SU-DHL-6 (cell line): ENCODE measurements at regions not wholly inside any gene's neighbourhood (a gene's known extent, or its start where the extent isn't known, plus 50 kb on each side); places are given as distances from the start of the nearest gene placed in this dataset.

Experiments
- H2AFZ ChIP-seq: fragments of 200-600 bp; sonication (generic); 2 replicates; pipeline ENCODE4 v1.6.1; 2014; ENCODE audit warnings: low read depth, mild to moderate bottlenecking, moderate library complexity, mixed read lengths, antibody characterized with exemption, low read length; ENCODE audit not compliant: severe bottlenecking
- H3F3A ChIP-seq: fragments of 200-600 bp; shearing (Covaris generic); 2 replicates; pipeline ENCODE4 v1.6.0; 2016; ENCODE audit warnings: antibody characterized with exemption, mild to moderate bottlenecking; ENCODE audit not compliant: insufficient read depth
- H3K27ac ChIP-seq: fragments of 200-600 bp; sonication (generic); 2 replicates; pipeline ENCODE4 v1.5.1; 2016; ENCODE audit warnings: low read depth, mild to moderate bottlenecking, low read length, moderate library complexity, mixed read lengths
- H3K27me3 ChIP-seq: fragments of 200-600 bp; sonication (generic), shearing (Covaris generic); 2 replicates; pipeline ENCODE4 v1.6.0; 2014; ENCODE audit warnings: mild to moderate bottlenecking, low read length
- H3K36me3 ChIP-seq: fragments of 200-600 bp; sonication (generic); 2 replicates; pipeline ENCODE4 v1.6.1; 2014; ENCODE audit warnings: mild to moderate bottlenecking, low read length, mixed read lengths
- H3K4me2 ChIP-seq: fragments of 300-600, 200-600 bp; shearing (Covaris generic), sonication (generic); 2 replicates; pipeline ENCODE4 v1.6.0; 2014; ENCODE audit warnings: low read length, low read depth, mild to moderate bottlenecking; ENCODE audit not compliant: poor library complexity, severe bottlenecking
- H3K4me3 ChIP-seq: fragments of 200-600 bp; sonication (generic); 2 replicates; pipeline ENCODE4 v1.5.1; 2014; ENCODE audit warnings: antibody characterized with exemption, low read length, mild to moderate bottlenecking, mixed read lengths; ENCODE audit not compliant: insufficient read depth, poor library complexity, severe bottlenecking
- H3K79me2 ChIP-seq: fragments of 200-600 bp; sonication (generic); 2 replicates; pipeline ENCODE4 v1.6.1; 2014; ENCODE audit warnings: mild to moderate bottlenecking, low read length, moderate library complexity; ENCODE audit not compliant: insufficient read depth
- H3K9ac ChIP-seq: fragments of 200-600 bp; sonication (generic); 2 replicates; pipeline ENCODE4 v1.7.0; 2014; ENCODE audit warnings: mild to moderate bottlenecking, low read length
- H3K9me2 ChIP-seq: fragments of 200-600 bp; sonication (generic); replicated peaks from 2 replicates; pipeline ENCODE4 v1.6.1; 2014; ENCODE audit warnings: low read length; ENCODE audit not compliant: insufficient read depth
- H3K9me3 ChIP-seq: fragments of 200-600 bp; sonication (generic); 2 replicates; pipeline ENCODE4 v1.6.1; 2014; ENCODE audit warnings: low read length, mixed read lengths; ENCODE audit not compliant: insufficient read depth
- H4K20me1 ChIP-seq: fragments of 200-600 bp; sonication (generic); 2 replicates; pipeline ENCODE4 v1.6.1; 2014; ENCODE audit warnings: low read depth, mild to moderate bottlenecking, antibody characterized with exemption, low read length, moderate library complexity, mixed read lengths
- EZH2phosphoT487 ChIP-seq: fragments of 200-600 bp; sonication (generic), shearing (Covaris generic); conservative IDR thresholded peaks from 2 replicates; pipeline ENCODE4 v1.6.1; 2018; ENCODE audit warnings: mild to moderate bottlenecking, antibody characterized with exemption, low read length, moderate library complexity, mixed read lengths
- TF ChIP-seq, protein P1 (sequence below): fragments of 200-600 bp; sonication (generic); IDR thresholded peaks from one replicate; pipeline ENCODE4 v1.5.1; 2017; ENCODE audit warnings: antibody characterized with exemption, mild to moderate bottlenecking, low read length, moderate library complexity; ENCODE audit not compliant: insufficient read depth, poor library complexity, severe bottlenecking

GRCh38 chrX:148372925-148373324 is 127.5 kb upstream of the AFF2 start:
- H3K4me2 ChIP-seq: no peak overlapping the region

DNA sequence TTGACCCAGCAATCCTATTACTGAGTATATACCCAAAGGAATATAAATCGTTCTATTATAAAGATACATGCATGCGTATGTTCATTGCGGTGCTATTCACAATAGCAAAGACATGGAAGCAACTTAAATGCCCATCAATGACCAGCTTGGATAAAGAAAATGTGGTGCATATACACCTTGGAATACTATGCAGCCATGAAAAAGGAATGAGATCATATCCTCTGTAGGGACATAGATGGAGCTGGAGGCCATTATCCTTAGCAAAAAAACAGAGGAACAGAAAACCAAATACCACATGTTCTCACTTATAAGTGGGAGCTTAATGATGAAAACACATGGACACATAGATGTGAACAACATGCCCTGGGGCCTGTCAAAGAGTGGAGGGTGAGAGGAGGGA is 124.1 kb upstream of the AFF2 start:
- H2AFZ ChIP-seq: no peak overlapping the region
- no peaks in the 10 kb centered on the region for H3K36me3 ChIP-seq
- no peak overlapping the region for H3K9ac ChIP-seq
- TF ChIP-seq, protein P1, sequence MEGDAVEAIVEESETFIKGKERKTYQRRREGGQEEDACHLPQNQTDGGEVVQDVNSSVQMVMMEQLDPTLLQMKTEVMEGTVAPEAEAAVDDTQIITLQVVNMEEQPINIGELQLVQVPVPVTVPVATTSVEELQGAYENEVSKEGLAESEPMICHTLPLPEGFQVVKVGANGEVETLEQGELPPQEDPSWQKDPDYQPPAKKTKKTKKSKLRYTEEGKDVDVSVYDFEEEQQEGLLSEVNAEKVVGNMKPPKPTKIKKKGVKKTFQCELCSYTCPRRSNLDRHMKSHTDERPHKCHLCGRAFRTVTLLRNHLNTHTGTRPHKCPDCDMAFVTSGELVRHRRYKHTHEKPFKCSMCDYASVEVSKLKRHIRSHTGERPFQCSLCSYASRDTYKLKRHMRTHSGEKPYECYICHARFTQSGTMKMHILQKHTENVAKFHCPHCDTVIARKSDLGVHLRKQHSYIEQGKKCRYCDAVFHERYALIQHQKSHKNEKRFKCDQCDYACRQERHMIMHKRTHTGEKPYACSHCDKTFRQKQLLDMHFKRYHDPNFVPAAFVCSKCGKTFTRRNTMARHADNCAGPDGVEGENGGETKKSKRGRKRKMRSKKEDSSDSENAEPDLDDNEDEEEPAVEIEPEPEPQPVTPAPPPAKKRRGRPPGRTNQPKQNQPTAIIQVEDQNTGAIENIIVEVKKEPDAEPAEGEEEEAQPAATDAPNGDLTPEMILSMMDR: no peak
- TF ChIP-seq EZH2phosphoT487: no peak
- peaks cover 5% of the 10 kb centered on the region; the same call in 1 of the 2 replicates for H3K9me3 ChIP-seq
- H3K79me2 ChIP-seq: no peaks in the 10 kb centered on the region
- peaks cover 16% of the 10 kb centered on the region for H3F3A ChIP-seq
- no peak overlapping the region for H3K27ac ChIP-seq
- no peaks in the 10 kb centered on the region for H3K9me2 ChIP-seq
- no peaks in the 10 kb centered on the region for H4K20me1 ChIP-seq
- no peak overlapping the region for H3K4me2 ChIP-seq
- no peaks in the 10 kb centered on the region for H3K27me3 ChIP-seq
- no peak overlapping the region for H3K4me3 ChIP-seq

More at GRCh38 chrX:148372925-148373324, 127.5 kb upstream of the AFF2 start:
- TF ChIP-seq EZH2phosphoT487: no peak
- TF ChIP-seq, protein P1: no peak
- H3K27ac ChIP-seq: no peak overlapping the region
- no peaks in the 10 kb centered on the region for H3K79me2 ChIP-seq
- H3K4me3 ChIP-seq: no peak overlapping the region
- no peaks in the 10 kb centered on the region for H4K20me1 ChIP-seq
- H3K27me3 ChIP-seq: no peaks in the 10 kb centered on the region
- H3K36me3 ChIP-seq: no peaks in the 10 kb centered on the region
- H3K9me3 ChIP-seq: no peaks in the 10 kb centered on the region
- no peak overlapping the region for H2AFZ ChIP-seq
- no peaks in the 10 kb centered on the region for H3K9me2 ChIP-seq
- no peaks in the 10 kb centered on the region for H3F3A ChIP-seq
- no peak overlapping the region for H3K9ac ChIP-seq

DNA sequence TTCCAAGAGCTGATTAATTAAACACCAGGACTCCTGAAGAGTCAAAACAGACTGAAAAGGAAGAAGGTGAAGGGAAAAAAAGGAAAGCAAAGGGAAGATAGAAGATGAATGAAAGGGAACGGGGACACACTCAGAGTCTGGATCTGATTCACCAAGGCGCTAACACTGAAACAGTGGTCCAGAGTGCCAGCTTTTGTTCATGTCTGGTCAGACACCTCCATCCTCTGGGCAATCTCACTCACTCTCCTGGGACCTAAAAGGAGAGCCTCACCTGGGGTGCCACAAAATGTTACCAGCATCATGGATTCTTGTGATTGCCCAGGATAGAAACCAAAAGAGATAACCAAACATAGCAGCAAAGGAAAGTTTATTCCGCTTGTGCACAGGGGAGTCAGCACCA is 120.3 kb upstream of the AFF2 start:
- H3K79me2 ChIP-seq: no peaks in the 10 kb centered on the region
- no peak overlapping the region for H3K4me3 ChIP-seq
- H3K9me2 ChIP-seq: no peaks in the 10 kb centered on the region
- no peaks in the 10 kb centered on the region for H3K36me3 ChIP-seq
- H3K9ac ChIP-seq: peak overlapping the region; percentile 33; the same call in 1 of the 2 replicates
- peaks cover 5% of the 10 kb centered on the region; the same call in 1 of the 2 replicates for H3K9me3 ChIP-seq
- H3K4me2 ChIP-seq: peak overlapping the region; percentile 97
- H4K20me1 ChIP-seq: no peaks in the 10 kb centered on the region
- H3K27ac ChIP-seq: peak overlapping the region; percentile 92
- no peak for TF ChIP-seq EZH2phosphoT487
- TF ChIP-seq, protein P1: no peak
- peak overlapping the region; percentile 67 for H2AFZ ChIP-seq
- H3K27me3 ChIP-seq: no peaks in the 10 kb centered on the region
- peaks cover 19% of the 10 kb centered on the region for H3F3A ChIP-seq
